Muscle of leg (tissue), 3 donors: ENCODE measurements at regions not wholly inside any gene's neighbourhood (a gene's known extent, or its start where the extent isn't known, plus 50 kb on each side); places are given as distances from the start of the nearest gene placed in this dataset.
"Not testable (repeated sequence)": the region's sequence is repeated elsewhere in the genome, so short reads cannot be mapped to it uniquely, and the experiment has no call there.

Experiments used
- DNase-seq: peaks from one replicate; pipeline ENCODE4 v3.0.0; 2013
- H3K27ac ChIP-seq: one replicate; pipeline ENCODE4 v1.5.1; 2013; ENCODE audit warnings: mild to moderate bottlenecking, low read length, control low read depth
- H3K27me3 ChIP-seq: one replicate; pipeline ENCODE4 v1.6.1; 2013; ENCODE audit warnings: low read length; ENCODE audit not compliant: control insufficient read depth, insufficient read depth
- H3K36me3 ChIP-seq: one replicate; pipeline ENCODE4 v1.6.1; 2013; ENCODE audit warnings: low read length; ENCODE audit not compliant: control insufficient read depth, insufficient read depth
- H3K4me1 ChIP-seq: one replicate; pipeline ENCODE4 v1.6.1; 2013; ENCODE audit warnings: low read length; ENCODE audit not compliant: control insufficient read depth, insufficient read depth
- H3K4me3 ChIP-seq: one replicate; pipeline ENCODE4 v1.5.1; 2013; ENCODE audit warnings: low read length, control low read depth
- H3K9me3 ChIP-seq: replicated peaks from 2 replicates; pipeline ENCODE4 v1.6.1; 2013; ENCODE audit warnings: low read depth, low read length; ENCODE audit not compliant: control insufficient read depth
- WGBS: methylation state at CpG from one replicate; pipeline ENCODE4 v1.1.5; 2013; ENCODE audit warnings: missing lambda C conversion rate; ENCODE audit not compliant: insufficient coverage; 5-methylcytosine and 5-hydroxymethylcytosine counted together

GRCh38 chr2:16908656-16909055, 243.0 kb upstream of the CYRIA start:
- Histone ChIP-seq H3K4me3 (no peak overlapping the region), H3K27ac (no peak overlapping the region), H3K9me3 (no peaks in the 10 kb centered on the region), H3K36me3 (no peaks in the 10 kb centered on the region), H3K27me3 (no peaks in the 10 kb centered on the region), H3K4me1 (no peaks in the 10 kb centered on the region)
- DNase-seq = no peak
- WGBS = no CpG with 5 or more reads among the region's 1 CpG

DNA sequence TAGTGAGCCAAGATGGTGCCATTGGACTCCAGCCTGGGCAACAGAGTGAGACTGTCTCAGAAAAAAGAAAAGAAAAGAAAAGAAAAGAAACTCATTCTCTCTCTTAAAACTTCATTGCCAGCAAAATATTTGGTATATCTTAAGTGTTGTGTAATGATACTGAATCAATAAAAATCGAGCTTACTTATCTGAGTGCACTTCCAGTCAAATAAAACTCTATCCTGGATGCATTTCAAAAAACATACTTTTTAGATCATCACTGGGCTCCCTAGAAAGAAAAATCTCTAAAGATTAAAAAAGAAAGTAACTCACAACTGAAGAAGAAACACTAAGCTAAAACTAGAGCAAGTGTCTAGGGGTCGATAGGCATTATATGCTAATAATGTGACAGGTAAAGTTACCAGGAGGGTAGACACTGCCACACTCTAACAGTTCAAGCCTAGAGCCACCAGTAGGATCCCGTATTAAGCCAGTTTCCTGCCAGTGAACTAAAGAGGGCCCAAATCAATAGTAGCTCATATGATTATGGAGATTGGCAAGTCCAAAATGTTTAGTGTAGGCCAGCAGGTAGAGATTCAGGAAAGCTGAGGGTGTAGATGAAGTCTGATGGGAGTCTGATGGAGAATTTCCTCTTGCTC, 242.1 kb upstream of the CYRIA start:
- no peak for DNase-seq
- WGBS = 100% methylated on average over 1 of the region's 3 CpGs
- no peaks in the 10 kb centered on the region for H3K36me3 ChIP-seq
- H3K4me3 ChIP-seq = no peak overlapping the region
- no peaks in the 10 kb centered on the region for H3K27me3 ChIP-seq
- H3K27ac ChIP-seq = no peak overlapping the region
- H3K9me3 ChIP-seq = no peaks in the 10 kb centered on the region
- H3K4me1 ChIP-seq = no peaks in the 10 kb centered on the region

- not testable (repeated sequence) for H3K36me3 ChIP-seq, DNase-seq, H3K27ac ChIP-seq, H3K4me3 ChIP-seq, H3K4me1 ChIP-seq, H3K27me3 ChIP-seq, H3K9me3 ChIP-seq
- no CpG with 5 or more reads among the region's 5 CpGs for WGBS
Measured at GRCh38 chr2:16905325-16905724, 239.7 kb upstream of the CYRIA start.

- Histone ChIP-seq H3K4me3 (no peak overlapping the region), H3K9me3 (no peaks in the 10 kb centered on the region), H3K4me1 (no peaks in the 10 kb centered on the region), H3K27ac (no peak overlapping the region), H3K27me3 (no peaks in the 10 kb centered on the region), H3K36me3 (no peaks in the 10 kb centered on the region)
- peak; percentile 1 for DNase-seq
- WGBS = 73% methylated on average over 2 of the region's 6 CpGs
Measured at GRCh38 chr2:16900405-16901025, 234.9 kb upstream of the CYRIA start.

- H3K9me3 ChIP-seq = no peaks in the 10 kb centered on the region
- DNase-seq = no peak
- H3K4me3 ChIP-seq = no peak overlapping the region
- no peaks in the 10 kb centered on the region for H3K4me1 ChIP-seq
- H3K27ac ChIP-seq = no peak overlapping the region
- no peaks in the 10 kb centered on the region for H3K36me3 ChIP-seq
- H3K27me3 ChIP-seq = no peaks in the 10 kb centered on the region
- 100% methylated on average over 1 of the region's 2 CpGs for WGBS
Measured at GRCh38 chr2:16899958-16900357, 234.3 kb upstream of the CYRIA start.

- 52% methylated on average over 4 of the region's 4 CpGs for WGBS
- no peak for DNase-seq
- Histone ChIP-seq H3K9me3 (no peaks in the 10 kb centered on the region), H3K27ac (no peak overlapping the region), H3K36me3 (no peaks in the 10 kb centered on the region), H3K4me1 (no peaks in the 10 kb centered on the region), H3K27me3 (no peaks in the 10 kb centered on the region), H3K4me3 (no peak overlapping the region)
Measured at GRCh38 chr2:16890081-16890480, 224.4 kb upstream of the CYRIA start.

DNA sequence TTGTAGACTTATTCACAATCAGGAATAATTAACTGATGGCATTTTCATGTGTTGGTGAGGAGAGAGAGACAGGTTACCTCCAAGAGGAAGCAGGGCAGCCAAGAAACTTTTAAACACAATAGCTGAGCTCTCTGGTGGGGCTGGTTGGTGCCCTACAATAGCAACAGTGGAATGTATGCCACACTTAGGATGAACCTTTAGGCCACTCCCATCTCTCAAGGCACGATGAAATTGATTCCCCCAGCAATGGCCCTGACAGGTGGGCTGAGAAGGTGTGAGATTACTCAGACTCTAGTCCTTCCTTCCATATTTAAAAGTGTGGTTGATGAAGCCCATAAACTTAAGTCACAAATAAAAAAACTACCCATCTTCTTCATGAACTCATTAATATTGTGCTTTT, 219.4 kb upstream of the CYRIA start:
- no peaks in the 10 kb centered on the region for H3K27me3 ChIP-seq
- H3K27ac ChIP-seq = no peak overlapping the region
- WGBS = no CpG with 5 or more reads among the region's 1 CpG
- no peak overlapping the region for H3K4me3 ChIP-seq
- no peaks in the 10 kb centered on the region for H3K36me3 ChIP-seq
- no peaks in the 10 kb centered on the region for H3K9me3 ChIP-seq
- no peaks in the 10 kb centered on the region for H3K4me1 ChIP-seq
- DNase-seq = no peak

GRCh38 chr2:16882706-16883105, 217.1 kb upstream of the CYRIA start:
- H3K9me3 ChIP-seq = no peaks in the 10 kb centered on the region
- H3K27ac ChIP-seq = no peak overlapping the region
- no peak overlapping the region for H3K4me3 ChIP-seq
- no peaks in the 10 kb centered on the region for H3K36me3 ChIP-seq
- H3K4me1 ChIP-seq = no peaks in the 10 kb centered on the region
- 29% methylated on average over 1 of the region's 3 CpGs for WGBS
- no peaks in the 10 kb centered on the region for H3K27me3 ChIP-seq
- no peak for DNase-seq

DNA sequence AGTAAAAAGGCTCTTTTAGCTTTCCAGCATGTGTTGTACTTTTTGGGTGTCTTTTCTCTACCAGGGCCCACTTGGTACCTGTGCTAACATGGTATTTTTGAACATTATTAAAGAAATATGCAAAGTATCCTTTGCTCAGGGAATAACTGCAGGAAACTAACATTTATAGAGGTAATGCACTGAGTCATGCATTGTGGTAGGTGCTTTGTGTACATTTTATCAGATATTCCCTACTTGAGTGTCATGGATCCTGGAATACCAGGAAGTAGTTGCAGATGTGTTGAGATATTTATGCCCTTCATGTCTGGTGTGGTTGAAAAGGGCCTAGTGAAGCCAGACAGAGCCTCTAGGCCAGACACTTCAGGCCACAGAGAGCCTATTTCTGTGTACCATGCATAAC, 215.5 kb upstream of the CYRIA start:
- H3K9me3 ChIP-seq = no peaks in the 10 kb centered on the region
- DNase-seq = no peak
- no peak overlapping the region for H3K27ac ChIP-seq
- no peak overlapping the region for H3K4me3 ChIP-seq
- no peaks in the 10 kb centered on the region for H3K36me3 ChIP-seq
- no peaks in the 10 kb centered on the region for H3K27me3 ChIP-seq
- no peaks in the 10 kb centered on the region for H3K4me1 ChIP-seq

DNA sequence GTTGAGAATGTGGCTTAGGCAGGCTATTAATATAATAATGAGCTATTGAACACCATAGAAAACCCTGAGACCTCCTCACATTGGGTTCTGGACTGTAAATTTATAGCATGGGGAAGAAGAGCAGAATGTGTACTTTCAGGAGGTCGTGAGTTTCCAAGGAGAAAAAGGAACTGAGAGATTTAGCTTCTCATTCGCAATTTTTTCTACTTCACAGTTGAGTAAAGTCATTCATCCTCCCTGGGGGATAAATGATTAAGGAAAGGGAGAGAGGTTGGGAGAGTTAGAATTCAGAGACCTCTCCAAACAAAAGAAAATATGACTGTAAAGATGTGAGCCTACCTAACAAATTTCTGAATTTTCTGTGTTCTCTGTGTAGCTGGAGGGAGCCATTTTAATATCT, 205.8 kb upstream of the CYRIA start:
- no peaks in the 10 kb centered on the region for H3K27me3 ChIP-seq
- H3K4me1 ChIP-seq = no peaks in the 10 kb centered on the region
- H3K9me3 ChIP-seq = no peaks in the 10 kb centered on the region
- DNase-seq = no peak
- H3K4me3 ChIP-seq = no peak overlapping the region
- H3K27ac ChIP-seq = no peak overlapping the region
- no peaks in the 10 kb centered on the region for H3K36me3 ChIP-seq
- no CpG with 5 or more reads among the region's 2 CpGs for WGBS
